OCI-LY1 (cell line): ENCODE measurements at regions not wholly inside any gene's neighbourhood (a gene's known extent, or its start where the extent isn't known, plus 50 kb on each side); places are given as distances from the start of the nearest gene placed in this dataset.

ENCODE experiments used
- CTCF ChIP-seq: fragments of 200-600 bp; sonication (generic), shearing (Covaris generic); IDR thresholded peaks from 2 replicates; pipeline ENCODE4 v1.5.1; 2017; ENCODE audit warnings: mild to moderate bottlenecking, antibody characterized with exemption, low read length, moderate library complexity, mixed read lengths
- EZH2 ChIP-seq: fragments of 200-600 bp; sonication (generic), shearing (Covaris generic); IDR thresholded peaks from 2 replicates; pipeline ENCODE4 v1.8.0; 2017; ENCODE audit warnings: borderline replicate concordance, mixed run types, mild to moderate bottlenecking, antibody characterized with exemption, low read length, moderate library complexity, mixed read lengths

GRCh38 chr13:111542530-111543341, 222.3 kb downstream of the TEX29 start:
- TF ChIP-seq CTCF: no peak
- no peak for TF ChIP-seq EZH2
